ENCODE measurements at regions not wholly inside any gene's neighbourhood (a gene's known extent, or its start where the extent isn't known, plus 50 kb on each side); places are given as distances from the start of the nearest gene placed in this dataset.

DNA sequence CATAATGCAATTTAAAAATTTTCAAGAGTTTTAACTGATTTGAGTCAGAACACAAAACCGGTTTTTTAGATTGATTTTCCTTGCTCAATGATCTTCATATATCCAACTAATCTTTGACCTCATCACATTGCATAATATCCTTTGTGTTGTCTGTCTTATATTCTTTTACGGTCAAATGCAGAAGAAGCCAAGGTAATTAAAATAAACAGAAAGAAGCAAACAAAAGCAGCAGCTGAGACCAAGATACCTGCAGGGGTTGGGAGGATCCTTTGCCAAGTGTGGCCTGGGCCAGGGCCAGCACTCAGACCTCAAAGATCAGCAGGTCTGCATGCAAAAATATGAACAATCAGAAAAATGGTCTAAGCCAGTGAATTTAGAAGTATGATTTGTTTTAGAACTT, 428.9 kb upstream of the NETO1 start (continued):
- TF ChIP-seq POLR2AphosphoS5 (IDR thresholded peaks at IDR 0.05; ENCODE audit: low read length): no peak

DNA sequence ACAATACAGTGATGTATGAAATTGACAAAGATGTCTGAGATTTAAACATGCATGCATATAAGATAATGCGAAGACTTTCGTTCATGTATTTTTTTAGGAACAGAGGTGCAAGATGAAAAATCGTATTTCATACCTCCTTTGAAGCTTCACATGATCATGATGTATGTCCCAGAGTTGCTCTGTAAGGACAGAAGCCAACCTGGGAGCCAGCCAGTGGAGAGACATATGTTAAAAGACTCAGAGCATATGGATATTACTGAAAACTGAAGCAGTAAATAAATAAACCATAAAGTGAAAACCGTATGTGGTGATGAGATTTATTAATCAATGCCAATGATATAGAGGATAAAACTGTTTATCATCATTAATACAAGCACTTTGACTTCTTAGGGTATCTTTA, 424.4 kb upstream of the NETO1 start:
- Histone ChIP-seq H3K4me3 (no peak overlapping the region), H3K9ac (ENCODE audit: control insufficient read depth, insufficient read depth, low read length) (no peak overlapping the region), H3K79me2 (ENCODE audit: control insufficient read depth, insufficient read depth, low read length) (no peaks in the 10 kb centered on the region), H3K36me3 (ENCODE audit: control insufficient read depth in 2 of 2, insufficient read depth in 2 of 2, low read length in 1 of 2) (no peaks in the 10 kb centered on the region), H3K9me3 (replicated peaks; ENCODE audit: control insufficient read depth, insufficient read depth, low read length) (no peaks in the 10 kb centered on the region), H3K4me1 (ENCODE audit: control insufficient read depth, insufficient read depth, low read length) (no peaks in the 10 kb centered on the region), H4K20me1 (ENCODE audit: control insufficient read depth, insufficient read depth) (no peaks in the 10 kb centered on the region), H3K27me3 (replicated peaks in 1 of 2; ENCODE audit: control insufficient read depth in 2 of 2, insufficient read depth in 2 of 2, low read length in 1 of 2) (no peaks in the 10 kb centered on the region), H2AFZ (ENCODE audit: control insufficient read depth, low read depth, low read length) (no peak overlapping the region), H3K27ac (ENCODE audit: control insufficient read depth, insufficient read depth) (no peak overlapping the region), H3K4me2 (ENCODE audit: control insufficient read depth, insufficient read depth) (no peak overlapping the region)
- no peak for DNase-seq (ENCODE audit: low read depth, low spot score)
- intact Hi-C loops (cut with micrococcal nuclease; ENCODE audit: unreplicated experiment) (no loop called here), in situ Hi-C loops (cut with MboI) (no loop called here)
- no peak for FAIRE-seq
- RAD21 ChIA-PET (ENCODE audit: unreplicated experiment): no interaction called here
- WGBS (ENCODE audit: insufficient coverage, insufficient replicate concordance, low lambda C conversion rate, missing lambda C conversion rate): 51% methylated on average over 4 of the region's 4 CpGs
- TF ChIP-seq SPI1 (IDR thresholded peaks at IDR 0.05; ENCODE audit: borderline replicate concordance, insufficient read depth, low read depth, low read length) (no peak), SUPT20H (IDR thresholded peaks at IDR 0.05; ENCODE audit: borderline replicate concordance, control insufficient read depth, low read depth, low read length) (no peak), KAT2A (conservative IDR thresholded peaks at IDR 0.05; ENCODE audit: control insufficient read depth, low read depth, low read length) (no peak), MYC (IDR thresholded peaks at IDR 0.05; ENCODE audit: insufficient read depth, insufficient read length, insufficient replicate concordance, low read length, severe bottlenecking) (no peak), ASH2L (IDR thresholded peaks at IDR 0.05; ENCODE audit: borderline replicate concordance, low read depth) (no peak)
- TF ChIP-seq, protein P1, sequence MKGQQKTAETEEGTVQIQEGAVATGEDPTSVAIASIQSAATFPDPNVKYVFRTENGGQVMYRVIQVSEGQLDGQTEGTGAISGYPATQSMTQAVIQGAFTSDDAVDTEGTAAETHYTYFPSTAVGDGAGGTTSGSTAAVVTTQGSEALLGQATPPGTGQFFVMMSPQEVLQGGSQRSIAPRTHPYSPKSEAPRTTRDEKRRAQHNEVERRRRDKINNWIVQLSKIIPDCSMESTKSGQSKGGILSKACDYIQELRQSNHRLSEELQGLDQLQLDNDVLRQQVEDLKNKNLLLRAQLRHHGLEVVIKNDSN (IDR thresholded peaks at IDR 0.05; ENCODE audit: borderline replicate concordance, extremely low read length, insufficient read depth, low read depth, low read length): no peak
- TF ChIP-seq, protein P2, sequence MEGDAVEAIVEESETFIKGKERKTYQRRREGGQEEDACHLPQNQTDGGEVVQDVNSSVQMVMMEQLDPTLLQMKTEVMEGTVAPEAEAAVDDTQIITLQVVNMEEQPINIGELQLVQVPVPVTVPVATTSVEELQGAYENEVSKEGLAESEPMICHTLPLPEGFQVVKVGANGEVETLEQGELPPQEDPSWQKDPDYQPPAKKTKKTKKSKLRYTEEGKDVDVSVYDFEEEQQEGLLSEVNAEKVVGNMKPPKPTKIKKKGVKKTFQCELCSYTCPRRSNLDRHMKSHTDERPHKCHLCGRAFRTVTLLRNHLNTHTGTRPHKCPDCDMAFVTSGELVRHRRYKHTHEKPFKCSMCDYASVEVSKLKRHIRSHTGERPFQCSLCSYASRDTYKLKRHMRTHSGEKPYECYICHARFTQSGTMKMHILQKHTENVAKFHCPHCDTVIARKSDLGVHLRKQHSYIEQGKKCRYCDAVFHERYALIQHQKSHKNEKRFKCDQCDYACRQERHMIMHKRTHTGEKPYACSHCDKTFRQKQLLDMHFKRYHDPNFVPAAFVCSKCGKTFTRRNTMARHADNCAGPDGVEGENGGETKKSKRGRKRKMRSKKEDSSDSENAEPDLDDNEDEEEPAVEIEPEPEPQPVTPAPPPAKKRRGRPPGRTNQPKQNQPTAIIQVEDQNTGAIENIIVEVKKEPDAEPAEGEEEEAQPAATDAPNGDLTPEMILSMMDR (IDR thresholded peaks at IDR 0.05 in 2 of 3, conservative IDR thresholded peaks at IDR 0.05 in 1 of 3; ENCODE audit: control insufficient read depth in 2 of 3, extremely low read depth in 1 of 3, insufficient read depth in 1 of 3, low read depth in 3 of 3, low read length in 3 of 3): no peak
- TF ChIP-seq, protein P3, sequence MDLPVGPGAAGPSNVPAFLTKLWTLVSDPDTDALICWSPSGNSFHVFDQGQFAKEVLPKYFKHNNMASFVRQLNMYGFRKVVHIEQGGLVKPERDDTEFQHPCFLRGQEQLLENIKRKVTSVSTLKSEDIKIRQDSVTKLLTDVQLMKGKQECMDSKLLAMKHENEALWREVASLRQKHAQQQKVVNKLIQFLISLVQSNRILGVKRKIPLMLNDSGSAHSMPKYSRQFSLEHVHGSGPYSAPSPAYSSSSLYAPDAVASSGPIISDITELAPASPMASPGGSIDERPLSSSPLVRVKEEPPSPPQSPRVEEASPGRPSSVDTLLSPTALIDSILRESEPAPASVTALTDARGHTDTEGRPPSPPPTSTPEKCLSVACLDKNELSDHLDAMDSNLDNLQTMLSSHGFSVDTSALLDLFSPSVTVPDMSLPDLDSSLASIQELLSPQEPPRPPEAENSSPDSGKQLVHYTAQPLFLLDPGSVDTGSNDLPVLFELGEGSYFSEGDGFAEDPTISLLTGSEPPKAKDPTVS (IDR thresholded peaks at IDR 0.05; ENCODE audit: low read depth, low read length): no peak
- POLR2A ChIA-PET: no interaction called here
- no TSS peak for BruUV-seq (replicated peaks)
- no peak for ATAC-seq
- CTCF ChIA-PET: no interaction called here
- SMC1A ChIA-PET (ENCODE audit: uncharacterized antibody, unreplicated experiment): no interaction called here
